ENCODE measurements at regions not wholly inside any gene's neighbourhood (a gene's known extent, or its start where the extent isn't known, plus 50 kb on each side); places are given as distances from the start of the nearest gene placed in this dataset.

DNA sequence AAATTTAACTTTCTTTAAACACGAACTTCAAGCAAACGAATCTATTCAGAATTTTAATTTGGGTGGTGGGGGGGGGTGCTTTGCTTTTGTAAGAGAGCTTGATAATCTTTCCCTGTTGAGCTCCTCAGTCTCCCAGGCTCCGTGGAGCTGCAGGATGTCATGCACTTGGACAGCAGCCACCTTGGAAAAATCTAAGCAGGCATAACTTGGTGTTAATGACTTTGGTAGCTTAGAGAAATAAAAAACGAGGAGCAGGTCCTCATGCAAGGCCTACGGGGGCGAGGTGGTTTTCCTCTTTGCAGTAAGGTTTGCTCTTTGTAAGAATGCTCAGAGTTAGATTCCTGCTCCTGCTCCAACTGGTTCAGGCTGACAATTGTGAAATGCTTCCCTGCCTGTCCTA, 102.3 kb downstream of the EDN1 start:
- H3K27ac ChIP-seq (ENCODE audit: low read depth, low read length, poor library complexity, severe bottlenecking): no peak overlapping the region
- no TSS peak for BruUV-seq (replicated peaks)
- H3K4me1 ChIP-seq (ENCODE audit: insufficient read depth, low read length, poor library complexity, severe bottlenecking): no peaks in the 10 kb centered on the region
- ChIA-PET POLR2A (no interaction called here), CTCF (ENCODE audit: unreplicated experiment) (no interaction called here)
- no peak overlapping the region for H2AFZ ChIP-seq (ENCODE audit: low read length)
- DNase-seq (ENCODE audit: low spot score): no peak
- no peak overlapping the region for H3K4me2 ChIP-seq (ENCODE audit: low read length)
- intact Hi-C loops (cut with micrococcal nuclease; ENCODE audit: unreplicated experiment): no loop called here
- no peaks in the 10 kb centered on the region for H3K36me3 ChIP-seq (ENCODE audit: insufficient read depth, low read length)
- no peaks in the 10 kb centered on the region; the same call in 1 of the 2 replicates for H3K9me2 ChIP-seq (ENCODE audit: insufficient read depth, low read length)
- H4K20me1 ChIP-seq (ENCODE audit: insufficient read depth, low read length): no peaks in the 10 kb centered on the region
- H3K79me2 ChIP-seq (ENCODE audit: insufficient read depth, low read depth, low read length): no peaks in the 10 kb centered on the region
- TF ChIP-seq EZH2phosphoT487 (IDR thresholded peaks at IDR 0.05; ENCODE audit: borderline replicate concordance, low read depth, low read length): no peak
- TF ChIP-seq, protein P1, sequence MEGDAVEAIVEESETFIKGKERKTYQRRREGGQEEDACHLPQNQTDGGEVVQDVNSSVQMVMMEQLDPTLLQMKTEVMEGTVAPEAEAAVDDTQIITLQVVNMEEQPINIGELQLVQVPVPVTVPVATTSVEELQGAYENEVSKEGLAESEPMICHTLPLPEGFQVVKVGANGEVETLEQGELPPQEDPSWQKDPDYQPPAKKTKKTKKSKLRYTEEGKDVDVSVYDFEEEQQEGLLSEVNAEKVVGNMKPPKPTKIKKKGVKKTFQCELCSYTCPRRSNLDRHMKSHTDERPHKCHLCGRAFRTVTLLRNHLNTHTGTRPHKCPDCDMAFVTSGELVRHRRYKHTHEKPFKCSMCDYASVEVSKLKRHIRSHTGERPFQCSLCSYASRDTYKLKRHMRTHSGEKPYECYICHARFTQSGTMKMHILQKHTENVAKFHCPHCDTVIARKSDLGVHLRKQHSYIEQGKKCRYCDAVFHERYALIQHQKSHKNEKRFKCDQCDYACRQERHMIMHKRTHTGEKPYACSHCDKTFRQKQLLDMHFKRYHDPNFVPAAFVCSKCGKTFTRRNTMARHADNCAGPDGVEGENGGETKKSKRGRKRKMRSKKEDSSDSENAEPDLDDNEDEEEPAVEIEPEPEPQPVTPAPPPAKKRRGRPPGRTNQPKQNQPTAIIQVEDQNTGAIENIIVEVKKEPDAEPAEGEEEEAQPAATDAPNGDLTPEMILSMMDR (conservative IDR thresholded peaks at IDR 0.05; ENCODE audit: low read length): no peak
- H3K4me3 ChIP-seq (ENCODE audit: low read depth, low read length, poor library complexity, severe bottlenecking): no peak overlapping the region
- no peaks in the 10 kb centered on the region for H3K9me3 ChIP-seq (ENCODE audit: low read length)

DNA sequence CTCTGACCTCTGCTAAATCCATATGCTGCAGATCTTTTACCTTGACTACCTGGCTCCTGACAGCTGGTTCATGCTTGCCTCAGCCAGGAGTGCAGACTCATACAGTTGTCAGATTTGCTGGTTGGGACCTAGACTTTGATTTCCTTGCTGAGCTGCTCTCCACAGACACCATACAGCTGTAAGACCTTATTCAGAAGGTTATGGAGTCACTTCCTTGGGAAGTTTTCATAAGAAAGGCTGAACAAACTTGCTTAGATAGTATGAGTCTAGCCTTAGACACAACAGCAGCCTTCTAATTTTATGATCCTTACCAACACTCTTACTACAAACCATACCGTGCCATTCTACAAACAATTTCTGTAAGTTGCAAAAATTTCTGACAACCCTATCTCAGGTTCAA, 102.9 kb downstream of the EDN1 start:
- no TSS peak for BruUV-seq (replicated peaks)
- no peaks in the 10 kb centered on the region for H3K36me3 ChIP-seq (ENCODE audit: insufficient read depth, low read length)
- no peak overlapping the region for H3K27ac ChIP-seq (ENCODE audit: low read depth, low read length, poor library complexity, severe bottlenecking)
- H3K4me2 ChIP-seq (ENCODE audit: low read length): no peak overlapping the region
- no peaks in the 10 kb centered on the region for H4K20me1 ChIP-seq (ENCODE audit: insufficient read depth, low read length)
- TF ChIP-seq, protein P1 (conservative IDR thresholded peaks at IDR 0.05; ENCODE audit: low read length): no peak
- TF ChIP-seq EZH2phosphoT487 (IDR thresholded peaks at IDR 0.05; ENCODE audit: borderline replicate concordance, low read depth, low read length): no peak
- CTCF ChIA-PET (ENCODE audit: unreplicated experiment): no interaction called here
- H3K79me2 ChIP-seq (ENCODE audit: insufficient read depth, low read depth, low read length): no peaks in the 10 kb centered on the region
- H3K4me1 ChIP-seq (ENCODE audit: insufficient read depth, low read length, poor library complexity, severe bottlenecking): no peaks in the 10 kb centered on the region
- no peak for DNase-seq (ENCODE audit: low spot score)
- intact Hi-C loops (cut with micrococcal nuclease; ENCODE audit: unreplicated experiment): no loop called here
- no peak overlapping the region for H2AFZ ChIP-seq (ENCODE audit: low read length)
- H3K4me3 ChIP-seq (ENCODE audit: low read depth, low read length, poor library complexity, severe bottlenecking): no peak overlapping the region
- H3K9me2 ChIP-seq (ENCODE audit: insufficient read depth, low read length): no peaks in the 10 kb centered on the region; the same call in 1 of the 2 replicates
- H3K9me3 ChIP-seq (ENCODE audit: low read length): no peaks in the 10 kb centered on the region
- POLR2A ChIA-PET: no interaction called here

- no peak for TF ChIP-seq EZH2phosphoT487 (IDR thresholded peaks at IDR 0.05; ENCODE audit: borderline replicate concordance, low read depth, low read length)
- TF ChIP-seq, protein P1 (conservative IDR thresholded peaks at IDR 0.05; ENCODE audit: low read length): no peak
- H3K9me3 ChIP-seq (ENCODE audit: low read length): no peaks in the 10 kb centered on the region
- H3K4me2 ChIP-seq (ENCODE audit: low read length): no peak overlapping the region
- DNase-seq (ENCODE audit: low spot score): no peak
- ChIA-PET POLR2A (no interaction called here), CTCF (ENCODE audit: unreplicated experiment) (no interaction called here)
- no peak overlapping the region for H2AFZ ChIP-seq (ENCODE audit: low read length)
- H3K27ac ChIP-seq (ENCODE audit: low read depth, low read length, poor library complexity, severe bottlenecking): no peak overlapping the region
- H3K36me3 ChIP-seq (ENCODE audit: insufficient read depth, low read length): no peaks in the 10 kb centered on the region
- no peak overlapping the region for H3K4me3 ChIP-seq (ENCODE audit: low read depth, low read length, poor library complexity, severe bottlenecking)
- no peaks in the 10 kb centered on the region for H3K4me1 ChIP-seq (ENCODE audit: insufficient read depth, low read length, poor library complexity, severe bottlenecking)
- H3K79me2 ChIP-seq (ENCODE audit: insufficient read depth, low read depth, low read length): no peaks in the 10 kb centered on the region
- H3K9me2 ChIP-seq (ENCODE audit: insufficient read depth, low read length): no peaks in the 10 kb centered on the region; the same call in 1 of the 2 replicates
- H4K20me1 ChIP-seq (ENCODE audit: insufficient read depth, low read length): no peaks in the 10 kb centered on the region
- intact Hi-C loops (cut with micrococcal nuclease; ENCODE audit: unreplicated experiment): no loop called here
- no TSS peak for BruUV-seq (replicated peaks)
These were observed 104.0 kb downstream of the EDN1 start for GRCh38 chr6:12394170-12394569.

Measured in OCI-LY7 (cell line).